ENCODE measurements at regions not wholly inside any gene's neighbourhood (a gene's known extent, or its start where the extent isn't known, plus 50 kb on each side); places are given as distances from the start of the nearest gene placed in this dataset.

DNA sequence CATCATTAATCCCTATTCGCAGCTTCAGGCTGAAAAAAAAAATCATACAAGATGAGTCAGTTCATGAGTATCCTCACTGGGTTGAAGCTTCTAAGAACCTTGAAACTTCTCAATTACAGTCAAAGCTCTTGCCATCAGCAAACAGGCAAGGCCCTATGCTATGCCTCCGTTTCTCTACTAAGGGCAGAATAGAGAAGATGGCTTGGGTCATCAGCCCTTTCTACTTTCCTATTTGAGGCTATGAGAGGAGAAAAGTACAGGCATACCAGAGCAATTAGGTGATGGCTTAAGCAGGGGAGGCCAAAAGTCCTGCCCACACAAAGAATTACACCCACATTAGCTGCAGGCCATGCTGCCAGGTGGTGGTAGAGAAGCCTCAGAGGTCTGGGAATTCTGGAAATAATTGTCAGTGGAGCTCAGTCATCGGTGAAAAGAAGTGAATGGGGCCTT, 89.0 kb downstream of the MRPL46 start:
- no peak for DNase-seq

DNA sequence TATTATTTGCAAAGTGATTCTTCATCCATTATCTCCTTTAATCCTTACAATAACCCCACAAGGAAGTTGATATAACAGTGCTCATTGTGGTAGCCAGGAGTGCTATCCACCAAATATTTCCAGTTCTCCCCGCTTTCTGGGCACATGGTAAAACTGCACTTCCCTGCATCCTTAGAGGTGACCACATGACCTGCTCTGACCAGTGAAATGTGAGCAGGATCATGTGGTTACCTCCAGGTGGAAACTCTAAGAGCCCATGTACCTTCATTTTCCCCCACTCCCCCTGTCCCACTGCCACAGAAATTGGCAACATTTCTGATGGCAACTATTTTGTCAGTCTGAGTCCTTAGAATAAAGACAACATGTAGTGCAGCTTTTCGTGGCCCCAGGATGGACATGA, 89.7 kb downstream of the MRPL46 start:
- DNase-seq, result no peak

DNA sequence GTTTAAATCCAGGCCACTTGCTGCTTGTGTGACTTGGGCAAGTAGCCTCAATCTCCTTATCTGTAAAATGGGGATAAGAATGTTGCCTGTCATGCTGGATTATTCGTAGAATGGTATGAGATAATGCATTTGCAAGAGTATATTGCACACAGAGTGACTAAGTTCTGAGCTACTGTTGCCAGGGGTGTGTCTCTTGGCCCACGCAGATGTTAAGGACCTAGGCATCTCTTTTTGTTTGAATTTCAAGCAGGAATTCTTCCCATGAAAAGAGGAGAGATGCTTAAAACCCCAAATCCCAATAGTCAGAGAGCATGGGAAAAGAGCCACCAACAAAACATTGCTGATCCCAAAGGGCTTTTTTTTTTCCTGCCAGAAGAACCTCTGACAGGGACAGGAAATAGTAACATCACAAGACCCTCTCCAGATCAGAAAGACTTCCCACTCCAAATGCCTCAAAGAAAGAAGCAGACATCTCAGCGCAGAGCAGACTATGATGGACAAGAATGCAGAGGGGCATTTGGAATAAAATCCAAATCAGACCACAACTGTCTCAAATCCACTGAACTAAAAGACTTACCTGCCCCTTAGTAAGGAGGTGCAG, 90.5 kb downstream of the MRPL46 start:
- DNase-seq, result no peak

DNA sequence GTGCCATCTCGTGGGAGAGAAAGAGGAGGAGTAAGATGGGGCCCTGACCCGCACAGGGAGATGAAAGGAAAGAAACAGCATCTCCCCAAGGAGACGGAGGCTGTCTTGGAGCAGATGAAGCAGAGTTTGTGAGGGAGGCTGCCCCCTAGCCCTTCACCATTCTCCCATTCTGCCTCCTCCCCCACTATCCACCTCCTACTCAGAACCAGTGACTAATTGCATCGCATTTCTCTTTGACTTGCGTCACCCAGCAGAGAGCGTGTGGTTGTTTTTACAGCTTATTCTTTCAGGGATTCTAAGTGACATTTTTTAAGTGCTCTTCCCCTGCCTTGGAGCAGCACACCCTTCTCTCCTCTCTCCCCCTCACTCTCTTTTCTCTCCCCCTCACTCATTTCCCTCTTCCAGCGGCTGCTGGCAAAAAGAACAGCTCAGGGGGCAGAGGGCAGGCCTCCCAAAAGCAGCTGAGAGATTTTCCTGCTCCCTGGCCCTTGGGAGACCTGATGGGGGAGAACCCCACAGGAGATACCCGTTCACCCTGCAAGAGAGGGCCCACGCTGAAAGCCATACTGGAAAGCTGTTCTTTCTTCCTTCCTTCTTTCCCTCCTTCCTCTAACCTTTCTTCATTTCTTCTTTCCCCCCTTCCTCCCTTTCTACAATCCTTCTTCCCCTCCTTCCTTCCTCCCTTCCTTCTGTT, 91.8 kb downstream of the MRPL46 start:
- no peak for DNase-seq

DNA sequence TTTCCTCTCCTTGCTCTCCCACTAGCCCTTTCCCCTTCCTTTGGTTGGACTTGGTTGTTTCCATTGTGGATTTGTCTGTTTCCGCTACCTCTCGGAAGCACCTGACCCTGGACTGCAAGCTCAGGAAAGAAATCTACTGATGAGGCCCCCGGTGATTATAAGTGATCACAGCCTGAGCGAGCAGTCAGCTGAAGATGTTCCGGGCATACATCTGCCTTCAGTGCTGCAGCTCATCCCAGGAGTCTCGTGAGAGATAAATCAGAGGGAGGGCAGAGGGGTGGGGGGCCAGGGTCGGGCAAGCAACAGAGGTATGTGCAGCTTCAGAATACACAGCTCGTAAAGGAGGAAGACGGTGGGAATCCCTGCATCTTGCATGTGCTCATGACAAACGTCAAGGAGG, 102.1 kb downstream of the MRPL46 start:
- DNase-seq, result no peak

DNA sequence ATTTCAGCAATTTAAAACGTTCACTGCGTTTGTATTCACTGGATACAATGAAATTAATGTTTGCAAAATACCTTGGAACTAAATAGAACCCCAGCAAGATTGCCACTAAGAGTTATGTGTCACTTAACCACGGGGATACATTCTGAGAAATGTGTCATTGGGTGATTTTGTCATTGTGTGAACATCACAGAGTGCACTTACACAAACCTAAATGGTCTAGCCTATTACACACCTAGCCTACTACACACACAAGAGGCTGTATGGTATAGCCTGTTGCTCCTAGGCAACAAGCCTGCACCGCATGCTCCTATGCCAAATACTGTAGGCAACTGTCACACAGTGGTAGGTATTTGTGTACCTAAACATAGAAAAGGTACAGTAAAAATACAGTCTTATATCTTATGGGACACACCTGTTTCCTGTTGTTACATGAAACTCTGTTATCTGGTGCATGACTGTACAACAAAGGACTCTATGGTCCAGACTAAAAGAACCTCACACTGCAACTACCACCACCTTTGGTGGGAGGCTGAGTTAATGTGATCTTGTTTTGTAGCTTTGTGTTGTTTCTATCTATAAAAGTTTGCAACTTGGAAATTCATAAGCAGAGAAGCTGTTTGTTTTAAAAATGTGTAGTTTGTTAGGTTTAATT, 92.2 kb upstream of the NTRK3 start:
- no peak for DNase-seq

DNA sequence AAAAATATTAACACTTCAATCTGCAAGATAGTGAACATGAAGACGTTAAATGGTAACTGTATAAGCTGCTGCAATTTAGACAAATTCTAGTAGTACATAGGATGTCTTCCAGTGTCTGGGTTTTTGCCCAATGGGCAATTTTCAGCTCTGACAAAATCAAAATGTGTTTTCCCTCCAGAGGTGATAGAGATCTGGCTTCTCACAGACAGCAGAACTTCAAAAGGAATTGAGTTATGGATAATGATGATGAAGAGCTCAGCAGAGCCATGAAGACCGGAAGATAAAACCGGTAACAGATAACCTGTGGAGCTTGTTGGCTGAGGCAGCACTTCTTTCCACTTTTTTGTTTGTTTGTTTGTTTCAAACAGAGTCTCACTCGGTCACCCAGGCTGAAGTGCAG, 89.4 kb upstream of the NTRK3 start:
- DNase-seq, result no peak

DNA sequence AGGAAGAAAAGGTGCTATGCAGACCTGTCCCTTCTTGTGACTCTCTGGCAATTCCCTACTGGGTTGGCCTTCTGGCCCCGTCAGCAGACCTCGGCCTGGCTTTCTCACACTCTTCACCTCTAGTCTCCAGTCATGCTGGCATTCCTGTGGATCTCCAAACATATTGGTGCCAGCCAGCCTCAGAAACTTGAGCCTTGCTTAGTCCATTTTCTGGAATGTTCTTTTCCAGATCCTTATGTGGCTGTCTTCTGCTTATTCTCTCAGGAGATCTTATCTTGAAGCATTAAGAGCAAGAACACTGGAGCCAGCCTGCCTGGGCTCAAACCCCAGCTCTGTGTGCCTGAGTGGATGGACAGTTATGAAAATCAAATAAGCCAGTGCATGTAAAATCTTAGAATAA, 88.2 kb upstream of the NTRK3 start:
- no peak for DNase-seq

DNA sequence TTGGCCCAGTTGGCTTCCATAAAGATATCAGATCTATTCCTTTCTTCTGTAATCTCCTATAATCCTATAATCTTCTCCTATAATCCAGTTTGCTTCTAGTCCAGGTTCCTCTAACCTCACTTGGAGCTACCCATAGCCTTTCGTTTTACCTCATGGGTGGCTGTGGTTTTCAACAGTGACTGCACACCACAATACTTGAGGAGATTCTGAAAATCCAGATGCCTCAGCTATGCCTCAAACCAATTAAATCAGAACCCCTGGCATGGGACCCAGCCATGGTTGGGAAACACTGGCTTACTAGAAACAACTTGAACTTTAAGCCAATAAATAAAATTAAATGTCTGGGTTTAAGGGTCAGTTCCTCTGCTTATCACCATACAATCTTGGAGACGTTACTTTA, 86.1 kb upstream of the NTRK3 start:
- no peak for DNase-seq

DNA sequence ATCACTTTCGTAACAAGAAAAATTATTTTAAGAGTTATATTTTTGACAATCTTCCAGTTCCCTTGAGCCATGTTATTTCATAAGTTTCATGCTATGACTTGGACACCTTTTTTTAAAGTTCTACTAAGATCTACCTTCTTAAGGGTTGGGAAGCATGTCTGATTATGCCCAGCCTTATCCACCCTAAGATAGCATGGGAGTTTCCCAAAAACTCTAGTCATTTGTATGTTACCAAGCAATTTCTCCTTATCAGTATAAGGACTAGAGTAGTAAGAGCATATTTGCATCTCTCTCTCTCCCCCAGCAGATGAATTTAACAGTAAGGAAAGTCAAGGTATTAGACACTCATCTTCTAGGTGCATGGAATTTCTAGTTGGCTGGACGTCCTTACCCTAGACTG, 85.1 kb upstream of the NTRK3 start:
- DNase-seq, result no peak

DNA sequence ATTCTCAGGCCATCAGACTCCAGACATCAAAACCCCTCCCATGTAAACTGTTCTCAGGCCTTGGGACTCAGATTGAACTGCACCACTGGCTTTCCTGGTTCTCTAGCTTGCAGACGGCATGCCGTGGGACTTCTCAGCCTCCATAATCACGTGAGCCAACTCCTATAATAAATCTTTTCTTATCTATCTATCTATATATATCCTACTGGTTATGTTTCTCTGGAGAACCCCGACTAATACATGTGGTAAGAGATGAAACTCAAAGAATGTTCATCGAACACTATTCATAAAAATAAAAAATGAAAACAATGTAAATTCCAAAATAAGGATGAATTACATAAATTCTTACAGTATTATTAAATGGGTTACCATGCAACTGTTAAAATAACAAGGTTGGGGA, 84.5 kb upstream of the NTRK3 start:
- no peak for DNase-seq

DNA sequence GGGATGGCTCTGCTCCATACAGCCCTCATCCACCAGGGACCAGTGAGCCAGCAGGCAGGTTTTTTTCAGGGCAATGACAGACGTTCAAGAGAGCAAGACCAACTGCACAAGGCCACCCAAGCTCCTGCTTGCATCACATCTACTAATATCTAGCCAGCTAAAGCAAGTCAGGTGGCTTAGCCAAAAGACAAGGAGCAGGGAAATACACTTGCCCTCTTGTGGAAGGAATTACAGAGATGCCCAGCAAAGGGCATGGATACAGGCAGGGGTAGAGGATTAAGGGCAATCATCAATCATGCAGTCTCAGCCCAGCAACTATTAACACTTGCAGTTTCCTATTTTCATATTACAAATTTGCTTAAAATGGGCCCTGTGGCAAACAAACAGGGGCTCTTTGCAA, 81.5 kb upstream of the NTRK3 start:
- DNase-seq, result no peak

DNA sequence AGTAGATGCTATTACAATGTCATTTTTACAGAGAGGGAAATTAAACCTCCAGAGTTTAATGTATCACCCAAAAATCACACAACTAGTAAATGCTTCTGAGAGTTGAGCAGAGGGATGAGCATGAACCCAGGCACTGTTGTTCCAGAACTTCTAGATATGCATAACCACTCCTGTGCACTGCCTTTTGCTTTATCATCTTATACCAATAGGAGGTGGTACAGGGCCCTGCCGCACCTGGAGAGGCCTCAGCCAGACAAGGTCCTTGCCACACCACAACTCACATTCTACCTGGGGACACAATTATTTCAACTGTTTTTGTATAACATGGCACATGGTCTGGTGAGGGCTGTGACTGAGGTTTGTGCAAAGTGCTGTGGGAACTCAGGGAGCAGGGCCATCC, 78.5 kb upstream of the NTRK3 start:
- no peak for DNase-seq

DNA sequence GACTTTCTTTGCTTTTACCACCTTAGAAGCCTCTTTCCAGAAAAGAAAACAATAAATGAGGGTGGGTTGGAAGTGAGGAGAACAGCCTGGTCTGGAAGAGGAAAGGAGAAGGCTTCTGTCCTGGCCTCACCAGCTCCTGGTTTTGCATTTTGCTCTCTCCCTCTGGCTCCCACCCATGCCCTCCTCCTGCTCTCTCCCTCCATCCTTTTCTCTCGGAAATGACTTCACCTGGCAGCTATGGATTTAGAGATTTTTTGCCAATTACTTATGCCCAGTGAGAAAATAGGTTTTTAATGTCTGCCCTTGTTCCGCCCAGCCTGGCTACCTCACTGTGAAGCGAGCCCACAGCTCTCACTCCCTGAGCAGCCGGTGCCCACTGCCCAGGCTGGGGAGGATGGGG, 77.9 kb upstream of the NTRK3 start:
- no peak for DNase-seq

DNA sequence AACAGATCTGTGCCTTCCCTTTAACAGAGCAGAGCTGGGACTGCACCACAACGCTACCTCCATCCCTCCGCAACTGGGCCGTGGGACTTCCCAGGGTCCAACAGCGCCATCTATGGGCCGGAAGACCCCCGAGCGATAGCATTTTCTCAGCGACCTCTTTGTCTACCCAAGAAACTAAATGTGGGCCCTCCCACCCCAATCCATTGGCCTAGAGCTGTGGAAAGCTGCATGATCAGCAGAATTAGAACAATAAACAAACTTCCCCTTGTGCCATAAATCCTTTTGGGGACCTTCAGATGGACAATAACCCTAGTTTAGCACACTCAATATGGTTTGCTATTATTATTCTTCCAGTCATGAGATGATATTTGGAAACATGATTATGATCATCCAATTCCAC, 74.8 kb upstream of the NTRK3 start:
- DNase-seq, result no peak

DNA sequence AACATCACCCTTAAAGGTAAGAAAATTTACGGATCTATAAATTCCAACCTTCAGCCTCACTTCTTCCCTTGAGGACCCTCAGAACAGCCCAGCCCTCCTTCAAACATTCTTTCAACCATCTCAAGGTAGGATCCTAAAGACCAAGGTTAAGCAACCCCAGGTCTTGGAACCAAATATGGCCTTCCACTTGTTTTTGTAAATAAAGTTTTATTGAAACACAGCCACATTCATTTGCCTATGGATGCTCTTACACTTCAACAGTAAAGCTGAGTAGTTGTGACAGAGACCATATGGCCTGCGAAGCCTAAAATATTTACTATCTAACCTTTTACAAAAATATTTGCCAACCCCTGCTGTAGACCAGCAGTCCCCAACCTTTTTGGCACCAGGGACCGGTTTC, 70.4 kb upstream of the NTRK3 start:
- no peak for DNase-seq

DNA sequence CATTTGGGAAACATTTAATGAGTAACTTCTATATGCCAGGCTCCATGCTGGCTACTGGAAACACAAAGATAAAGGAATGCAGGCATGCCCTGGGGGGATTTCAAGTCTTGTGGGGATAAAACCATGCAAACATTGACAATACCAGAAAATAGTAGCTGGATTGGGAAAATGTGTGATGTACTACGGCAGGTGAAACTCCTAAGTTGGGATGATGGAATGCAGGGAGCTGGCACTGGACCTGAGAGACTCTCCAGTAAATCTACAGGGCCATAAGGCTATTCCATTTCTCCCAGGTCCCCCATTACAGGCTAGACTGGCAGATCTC, 68.2 kb upstream of the NTRK3 start:
- no peak for DNase-seq

DNA sequence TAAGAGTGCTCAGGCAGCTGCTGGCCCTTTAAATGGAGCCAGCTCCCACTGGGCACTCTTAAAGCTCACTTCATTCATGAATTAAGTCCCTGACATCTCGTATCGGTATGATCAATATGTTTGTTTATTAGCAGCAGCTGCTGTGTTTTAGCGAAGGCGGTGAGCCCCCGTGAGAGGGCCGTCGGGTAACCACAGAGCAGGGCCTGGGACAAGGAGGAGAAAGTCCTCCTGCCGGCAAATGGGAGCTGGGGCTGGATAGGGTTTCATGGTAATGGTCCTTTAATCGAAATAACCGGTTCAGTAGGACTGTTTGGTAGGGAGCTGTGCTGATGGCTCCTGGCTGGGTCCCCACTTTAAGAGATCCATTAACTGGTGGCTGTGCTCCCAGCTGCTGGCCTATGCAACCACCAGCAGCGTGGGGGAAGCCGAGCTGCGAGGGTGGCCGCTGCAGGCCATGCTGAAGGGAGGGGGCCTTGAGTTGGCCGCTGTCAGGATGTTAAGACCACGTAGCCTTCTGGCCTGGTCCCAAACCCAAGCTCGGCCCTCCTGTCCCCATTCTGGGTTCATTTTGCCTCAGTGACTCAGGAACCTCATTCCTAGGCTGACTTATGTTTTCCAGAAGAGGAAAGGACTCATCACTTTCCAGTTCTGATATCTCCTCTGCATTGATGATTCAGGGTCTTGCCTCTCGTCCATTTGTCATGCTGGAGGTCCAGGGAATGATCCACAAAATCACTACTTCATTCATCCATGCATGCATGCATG, 67.6 kb upstream of the NTRK3 start:
- DNase-seq, result no peak

DNA sequence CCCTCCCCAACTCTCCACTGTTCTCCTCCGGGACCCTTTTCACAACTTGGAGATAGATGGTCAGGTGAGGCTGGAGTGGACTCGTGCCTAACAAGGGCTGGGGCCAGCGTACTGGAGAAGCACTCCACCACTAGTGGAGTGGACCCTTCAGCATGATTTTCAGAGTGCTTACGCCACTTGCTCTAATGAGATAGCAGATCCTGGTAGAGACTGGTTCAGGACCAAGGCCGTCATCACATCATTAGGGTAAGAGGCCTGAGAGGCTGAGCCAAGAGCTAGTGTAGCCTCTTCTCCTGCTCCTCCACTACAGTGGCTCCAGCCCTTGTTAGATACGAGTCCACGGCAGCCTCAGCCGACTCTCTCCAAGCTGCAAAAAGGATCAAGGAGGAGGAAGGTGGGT, 66.9 kb upstream of the NTRK3 start:
- no peak for DNase-seq

DNA sequence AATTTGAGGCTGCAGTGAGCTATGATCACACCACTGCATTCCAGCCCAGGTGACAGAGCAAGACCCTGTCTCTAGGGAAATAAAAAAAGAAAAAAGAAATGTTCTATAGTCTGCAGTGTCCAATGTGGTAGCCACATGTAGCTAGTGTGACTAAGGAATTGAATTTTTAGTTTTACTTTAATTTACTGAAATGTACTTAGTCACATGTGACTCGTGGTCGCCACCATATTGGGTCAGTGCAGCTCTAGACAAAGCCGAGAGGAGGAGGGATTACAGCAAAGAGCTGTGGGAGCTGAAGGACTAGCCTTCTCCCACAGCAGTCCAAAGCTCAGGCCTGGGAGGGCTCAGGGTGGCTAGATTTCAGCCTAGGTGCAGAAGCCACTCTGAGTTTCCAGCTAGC, 65.9 kb upstream of the NTRK3 start:
- no peak for DNase-seq

DNA sequence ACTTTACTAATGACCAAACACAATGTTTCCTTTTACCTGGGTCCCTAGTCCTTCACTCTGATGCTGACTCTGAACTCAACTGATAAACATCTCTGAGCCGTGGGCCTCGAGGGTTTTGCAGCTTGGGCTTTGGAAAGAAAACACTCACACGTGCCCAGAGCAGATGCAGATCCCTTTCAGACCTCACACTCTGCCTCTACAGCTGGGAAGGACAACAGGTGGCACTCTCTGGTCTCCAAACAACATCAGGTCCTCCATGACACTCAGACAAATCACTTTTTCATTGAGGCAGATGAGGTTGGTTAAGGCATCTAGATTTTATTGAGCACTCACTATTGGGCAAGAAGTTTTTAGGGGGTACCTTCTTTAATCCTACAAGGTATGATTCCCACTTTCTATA, 64.7 kb upstream of the NTRK3 start:
- DNase-seq, result no peak

DNA sequence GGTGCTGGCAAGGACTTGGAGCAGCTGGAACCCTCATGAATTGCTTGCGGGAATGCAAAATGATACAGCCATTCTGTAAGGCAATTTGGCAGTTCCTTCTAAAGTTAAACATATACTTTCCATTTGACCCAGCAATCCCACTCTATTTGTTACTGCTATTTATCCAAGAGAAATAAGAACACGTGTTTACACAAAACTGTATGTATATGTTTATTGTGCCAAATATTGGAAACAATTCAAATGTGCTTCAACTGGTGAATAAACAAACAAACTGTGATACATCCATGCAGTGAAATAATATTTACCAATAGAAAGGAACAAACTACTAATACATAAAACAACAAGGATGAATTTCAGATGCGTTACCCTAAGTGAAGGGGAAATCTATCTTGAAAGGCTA, 60.0 kb upstream of the NTRK3 start:
- DNase-seq, result no peak

DNA sequence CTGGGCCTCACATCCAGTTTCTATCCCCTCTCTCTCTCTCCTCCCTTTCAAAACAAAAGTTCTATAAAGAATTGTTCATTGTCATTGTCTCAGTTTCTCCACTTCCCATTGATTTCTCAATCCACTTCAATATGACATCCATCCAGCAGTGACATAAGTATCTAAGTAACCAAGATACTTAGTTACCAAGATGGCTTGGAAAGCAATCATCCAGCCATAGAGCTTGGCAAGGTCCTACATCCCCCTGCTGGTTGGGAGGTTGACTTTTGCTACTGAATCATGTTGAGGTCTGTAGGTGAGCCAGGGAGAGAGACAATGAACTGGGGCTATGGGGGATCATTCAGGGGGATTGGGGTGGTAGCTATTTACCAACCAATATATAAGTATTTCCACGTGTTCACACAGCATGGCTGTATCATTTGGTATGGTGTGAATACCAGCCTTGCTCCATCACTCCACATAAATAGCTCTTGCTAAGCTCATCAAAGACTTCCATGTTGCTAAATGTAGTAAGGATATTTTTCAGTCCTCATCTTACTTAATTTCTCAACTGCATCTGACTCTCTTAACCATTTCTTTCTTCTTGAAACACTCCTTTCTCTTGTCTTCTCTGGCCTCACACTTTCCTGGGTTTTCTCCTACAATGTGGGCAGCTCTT, 58.8 kb upstream of the NTRK3 start:
- DNase-seq, result no peak
